A204.1 (cell line): ENCODE measurements at regions not wholly inside any gene's neighbourhood (a gene's known extent, or its start where the extent isn't known, plus 50 kb on each side); places are given as distances from the start of the nearest gene placed in this dataset.

Experiments
- FAIRE-seq: peaks from 2 replicates; lab custom pipeline; 2012; peaks lifted over from hg19 to GRCh38; lab: Jason Lieb, UNC

- no peak for FAIRE-seq
Measured at GRCh38 chr7:36010656-36011587, 142.1 kb upstream of the EEPD1 start.

- no peak for FAIRE-seq
Measured at GRCh38 chr7:36011588-36011965, 141.5 kb upstream of the EEPD1 start.

- FAIRE-seq: no peak
Measured at GRCh38 chr7:36013246-36014014, 139.6 kb upstream of the EEPD1 start.

- FAIRE-seq: no peak
Measured at GRCh38 chr7:36014961-36015360, 138.1 kb upstream of the EEPD1 start.

- FAIRE-seq: no peak
Measured at GRCh38 chr7:36015733-36016132, 137.3 kb upstream of the EEPD1 start.

- FAIRE-seq: no peak
Measured at GRCh38 chr7:36016648-36017047, 136.4 kb upstream of the EEPD1 start.

- no peak for FAIRE-seq
Measured at GRCh38 chr7:36017111-36017510, 135.9 kb upstream of the EEPD1 start.

- FAIRE-seq: no peak
Measured at GRCh38 chr7:36018816-36019484, 134.1 kb upstream of the EEPD1 start.

- no peak for FAIRE-seq
Measured at GRCh38 chr7:36019538-36019937, 133.5 kb upstream of the EEPD1 start.

- no peak for FAIRE-seq
Measured at GRCh38 chr7:36019980-36020379, 133.1 kb upstream of the EEPD1 start.

GRCh38 chr7:36021367-36021766 is 131.7 kb upstream of the EEPD1 start:
- no peak for FAIRE-seq

- no peak for FAIRE-seq
Measured at GRCh38 chr7:36021917-36022550, 131.0 kb upstream of the EEPD1 start.

GRCh38 chr7:36023033-36023560 is 130.0 kb upstream of the EEPD1 start:
- no peak for FAIRE-seq

- no peak for FAIRE-seq
Measured at GRCh38 chr7:36025190-36025589, 127.9 kb upstream of the EEPD1 start.

- no peak for FAIRE-seq
Measured at GRCh38 chr7:36029311-36029710, 123.7 kb upstream of the EEPD1 start.

- no peak for FAIRE-seq
Measured at GRCh38 chr7:36029853-36030515, 123.1 kb upstream of the EEPD1 start.

GRCh38 chr7:36032361-36032818 is 120.7 kb upstream of the EEPD1 start:
- FAIRE-seq: no peak

GRCh38 chr7:36034020-36034419 is 119.0 kb upstream of the EEPD1 start:
- FAIRE-seq: no peak

GRCh38 chr7:36035186-36035585 is 117.9 kb upstream of the EEPD1 start:
- no peak for FAIRE-seq

GRCh38 chr7:36036590-36036989 is 116.5 kb upstream of the EEPD1 start:
- no peak for FAIRE-seq

GRCh38 chr7:36037121-36037662 is 115.9 kb upstream of the EEPD1 start:
- no peak for FAIRE-seq
